ENCODE measurements at regions not wholly inside any gene's neighbourhood (a gene's known extent, or its start where the extent isn't known, plus 50 kb on each side); places are given as distances from the start of the nearest gene placed in this dataset.

GRCh38 chr16:27650073-27650701, 100.2 kb downstream of the KATNIP start:
- peaks cover 0 to 2% (median 0%) of the 10 kb centered on the region in 3 experiments; a peak in 1 of 7 replicates for H3K36me3 Mint-ChIP-seq (ENCODE audit: insufficient read depth in 1 of 3, low read depth in 3 of 3)
- no peak overlapping the region for H3K9ac ChIP-seq (ENCODE audit: extremely low read depth, insufficient read length, low read length)
- H4K91ac ChIP-seq (ENCODE audit: insufficient read length, low read depth, low read length), result no peak overlapping the region
- no peak overlapping the region for H2BK15ac ChIP-seq (ENCODE audit: low read depth, low read length)
- no peak overlapping the region for H2AK5ac ChIP-seq (ENCODE audit: insufficient read length, low read length)
- TF ChIP-seq CTCF (conservative IDR thresholded peaks at IDR 0.05), result no peak
- H3K27ac Mint-ChIP-seq, result no peak overlapping the region
- no peak overlapping the region for H3K14ac ChIP-seq (ENCODE audit: insufficient read depth, low read length)
- no peak overlapping the region for H3K4ac ChIP-seq (ENCODE audit: low read depth, low read length)
- no peak overlapping the region for H4K8ac ChIP-seq (replicated peaks; ENCODE audit: insufficient read length, low read depth, low read length)
- H3T11ph ChIP-seq (ENCODE audit: low read length), result no peak overlapping the region
- H2BK120ac ChIP-seq (ENCODE audit: low read depth, low read length, poor library complexity, severe bottlenecking), result no peak overlapping the region
- no peak overlapping the region for H2BK12ac ChIP-seq (ENCODE audit: insufficient read length, low read depth, low read length)
- H3K27ac ChIP-seq (ENCODE audit: insufficient read length, low read depth, low read length), result no peak overlapping the region
- H3K9me3 Mint-ChIP-seq, result no peaks in the 10 kb centered on the region
- no peak overlapping the region for H4K5ac ChIP-seq (ENCODE audit: insufficient read length, low read depth, low read length)
- H3K23ac ChIP-seq (ENCODE audit: insufficient read length, low read depth, low read length), result no peak overlapping the region
- DNase-seq, result no peak
- H2BK20ac ChIP-seq (ENCODE audit: low read depth, low read length, poor library complexity, severe bottlenecking), result no peak overlapping the region
- peaks cover 19 to 29% of the 10 kb centered on the region in 2 experiments for H3K4me1 Mint-ChIP-seq
- no peaks in the 10 kb centered on the region for H3K79me2 ChIP-seq (ENCODE audit: insufficient read depth, low read length)
- H3K4me1 ChIP-seq (ENCODE audit: insufficient read depth, low read length), result no peaks in the 10 kb centered on the region
- no peaks in the 10 kb centered on the region for H3K27me3 ChIP-seq (ENCODE audit: insufficient read depth, low read length)
- no CpG with 5 or more reads among the region's 11 CpGs for WGBS (ENCODE audit: extremely low coverage, insufficient read length, low lambda C conversion rate)
- no peaks in the 10 kb centered on the region for H3K9me3 ChIP-seq (ENCODE audit: control insufficient read depth, low read depth, low read length)
- H2AFZ ChIP-seq (ENCODE audit: low read length), result no peak overlapping the region
- no peak overlapping the region for H3K56ac ChIP-seq (ENCODE audit: insufficient read length, low read depth, low read length)
- H3K4me3 Mint-ChIP-seq, result no peak overlapping the region
- no peak overlapping the region for H3K18ac ChIP-seq (ENCODE audit: insufficient read length, low read depth, low read length)
- H4K20me1 ChIP-seq (ENCODE audit: control insufficient read depth, insufficient read depth, insufficient read length), result no peaks in the 10 kb centered on the region
- no peaks in the 10 kb centered on the region for H3K23me2 ChIP-seq (ENCODE audit: insufficient read length, low read depth, low read length, poor library complexity, severe bottlenecking)
- no peak overlapping the region for H2BK5ac ChIP-seq (ENCODE audit: insufficient read length, low read length)
- no peak overlapping the region for H3K4me2 ChIP-seq (ENCODE audit: insufficient read depth, insufficient read length, low read length)
- H3K79me1 ChIP-seq (ENCODE audit: insufficient read depth, low read depth, low read length, poor library complexity, severe bottlenecking), result no peaks in the 10 kb centered on the region
- no peaks in the 10 kb centered on the region for H3K27me3 Mint-ChIP-seq (ENCODE audit: low read depth)
